ENCODE measurements at regions not wholly inside any gene's neighbourhood (a gene's known extent, or its start where the extent isn't known, plus 50 kb on each side); places are given as distances from the start of the nearest gene placed in this dataset.

DNA sequence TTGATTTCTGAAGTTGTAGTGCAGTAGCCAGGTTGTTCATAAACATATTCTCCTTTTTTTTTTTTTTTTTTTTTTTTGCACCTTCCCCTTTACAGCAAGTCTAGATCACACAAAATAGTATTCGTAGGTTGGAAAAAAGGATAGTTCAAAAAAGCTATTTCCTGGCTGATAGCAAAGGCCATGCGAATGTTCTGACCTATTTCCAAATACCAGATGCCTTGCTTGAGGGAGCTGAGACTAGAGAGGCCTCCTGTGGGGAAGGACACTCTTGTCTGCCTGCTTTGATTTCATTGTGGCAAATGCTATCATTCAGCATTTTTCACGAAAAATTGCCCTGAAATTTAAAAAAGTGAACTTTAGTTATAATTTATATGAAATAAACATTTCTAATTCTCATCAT is 111.4 kb downstream of the MAD2L1 start:
- no peak for TF ChIP-seq POLR2A (IDR thresholded peaks at IDR 0.05; ENCODE audit: low read depth, low read length)
- TF ChIP-seq, protein P1, sequence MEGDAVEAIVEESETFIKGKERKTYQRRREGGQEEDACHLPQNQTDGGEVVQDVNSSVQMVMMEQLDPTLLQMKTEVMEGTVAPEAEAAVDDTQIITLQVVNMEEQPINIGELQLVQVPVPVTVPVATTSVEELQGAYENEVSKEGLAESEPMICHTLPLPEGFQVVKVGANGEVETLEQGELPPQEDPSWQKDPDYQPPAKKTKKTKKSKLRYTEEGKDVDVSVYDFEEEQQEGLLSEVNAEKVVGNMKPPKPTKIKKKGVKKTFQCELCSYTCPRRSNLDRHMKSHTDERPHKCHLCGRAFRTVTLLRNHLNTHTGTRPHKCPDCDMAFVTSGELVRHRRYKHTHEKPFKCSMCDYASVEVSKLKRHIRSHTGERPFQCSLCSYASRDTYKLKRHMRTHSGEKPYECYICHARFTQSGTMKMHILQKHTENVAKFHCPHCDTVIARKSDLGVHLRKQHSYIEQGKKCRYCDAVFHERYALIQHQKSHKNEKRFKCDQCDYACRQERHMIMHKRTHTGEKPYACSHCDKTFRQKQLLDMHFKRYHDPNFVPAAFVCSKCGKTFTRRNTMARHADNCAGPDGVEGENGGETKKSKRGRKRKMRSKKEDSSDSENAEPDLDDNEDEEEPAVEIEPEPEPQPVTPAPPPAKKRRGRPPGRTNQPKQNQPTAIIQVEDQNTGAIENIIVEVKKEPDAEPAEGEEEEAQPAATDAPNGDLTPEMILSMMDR (IDR thresholded peaks at IDR 0.05; ENCODE audit: extremely low read depth in 1 of 2, insufficient read depth in 1 of 2, low read depth in 1 of 2, low read length in 2 of 2) = no peak
